ENCODE measurements at regions not wholly inside any gene's neighbourhood (a gene's known extent, or its start where the extent isn't known, plus 50 kb on each side); places are given as distances from the start of the nearest gene placed in this dataset.
A peak's percentile ranks its signal among the peaks of the same experiment; 100 is the strongest.

DNA sequence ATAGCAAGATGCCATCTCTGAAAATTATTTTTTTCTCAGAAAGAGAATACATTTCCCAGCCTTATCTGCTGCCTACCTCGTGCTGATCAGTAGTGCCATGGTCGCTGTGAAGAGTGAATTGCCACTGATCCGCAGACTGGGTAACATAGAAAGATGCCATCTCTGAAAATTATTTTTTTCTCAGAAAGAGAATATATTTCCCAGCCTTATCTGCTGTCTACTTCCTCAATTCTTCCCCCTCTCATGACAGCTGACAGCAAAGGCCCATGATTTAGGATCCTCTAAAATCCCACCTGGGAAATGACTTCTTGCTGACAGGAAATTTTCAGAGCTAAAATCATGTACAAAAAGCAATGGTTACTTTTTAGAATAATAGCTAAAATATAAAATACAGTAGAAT is 92.5 kb upstream of the AHR start:
- DNase-seq = no peak
- no peak overlapping the region for H3K4me3 ChIP-seq (ENCODE audit: insufficient read depth, low read depth, low read length, poor library complexity, severe bottlenecking)
- H3K9me3 ChIP-seq (ENCODE audit: control insufficient read depth, low read length) = no peaks in the 10 kb centered on the region
- no peaks in the 10 kb centered on the region for H3K4me1 ChIP-seq (ENCODE audit: control insufficient read depth, insufficient read depth, low read length, poor library complexity, severe bottlenecking)
- no peaks in the 10 kb centered on the region for H3K27me3 ChIP-seq (replicated peaks; ENCODE audit: control insufficient read depth, insufficient read depth, low read length, poor library complexity, severe bottlenecking)
- no peak overlapping the region for H3K27ac ChIP-seq (ENCODE audit: insufficient read depth, low read length, poor library complexity, severe bottlenecking)
- no peaks in the 10 kb centered on the region for H3K36me3 ChIP-seq (ENCODE audit: control insufficient read depth, insufficient read depth, low read length)

GRCh38 chr7:17206349-17206905 is 92.0 kb upstream of the AHR start:
- DNase-seq = no peak

GRCh38 chr7:17207220-17207619 is 91.2 kb upstream of the AHR start:
- H3K4me3 ChIP-seq (ENCODE audit: insufficient read depth, low read depth, low read length, poor library complexity, severe bottlenecking) = no peak overlapping the region
- no peaks in the 10 kb centered on the region for H3K27me3 ChIP-seq (replicated peaks; ENCODE audit: control insufficient read depth, insufficient read depth, low read length, poor library complexity, severe bottlenecking)
- no peak for DNase-seq
- H3K36me3 ChIP-seq (ENCODE audit: control insufficient read depth, insufficient read depth, low read length) = no peaks in the 10 kb centered on the region
- no peaks in the 10 kb centered on the region for H3K9me3 ChIP-seq (ENCODE audit: control insufficient read depth, low read length)
- no peak overlapping the region for H3K27ac ChIP-seq (ENCODE audit: insufficient read depth, low read length, poor library complexity, severe bottlenecking)
- no peaks in the 10 kb centered on the region for H3K4me1 ChIP-seq (ENCODE audit: control insufficient read depth, insufficient read depth, low read length, poor library complexity, severe bottlenecking)

More at GRCh38 chr7:17206349-17206905, 92.0 kb upstream of the AHR start:
- Histone ChIP-seq H3K4me3 (ENCODE audit: insufficient read depth, low read depth, low read length, poor library complexity, severe bottlenecking) (no peak overlapping the region), H3K27ac (ENCODE audit: insufficient read depth, low read length, poor library complexity, severe bottlenecking) (no peak overlapping the region), H3K27me3 (replicated peaks; ENCODE audit: control insufficient read depth, insufficient read depth, low read length, poor library complexity, severe bottlenecking) (no peaks in the 10 kb centered on the region), H3K9me3 (ENCODE audit: control insufficient read depth, low read length) (no peaks in the 10 kb centered on the region), H3K4me1 (ENCODE audit: control insufficient read depth, insufficient read depth, low read length, poor library complexity, severe bottlenecking) (no peaks in the 10 kb centered on the region), H3K36me3 (ENCODE audit: control insufficient read depth, insufficient read depth, low read length) (no peaks in the 10 kb centered on the region)

GRCh38 chr7:17209101-17209500 is 89.4 kb upstream of the AHR start:
- Histone ChIP-seq H3K4me3 (ENCODE audit: insufficient read depth, low read depth, low read length, poor library complexity, severe bottlenecking) (no peak overlapping the region), H3K9me3 (ENCODE audit: control insufficient read depth, low read length) (no peaks in the 10 kb centered on the region), H3K4me1 (ENCODE audit: control insufficient read depth, insufficient read depth, low read length, poor library complexity, severe bottlenecking) (no peaks in the 10 kb centered on the region), H3K27me3 (replicated peaks; ENCODE audit: control insufficient read depth, insufficient read depth, low read length, poor library complexity, severe bottlenecking) (no peaks in the 10 kb centered on the region), H3K27ac (ENCODE audit: insufficient read depth, low read length, poor library complexity, severe bottlenecking) (no peak overlapping the region), H3K36me3 (ENCODE audit: control insufficient read depth, insufficient read depth, low read length) (no peaks in the 10 kb centered on the region)
- DNase-seq = no peak

DNA sequence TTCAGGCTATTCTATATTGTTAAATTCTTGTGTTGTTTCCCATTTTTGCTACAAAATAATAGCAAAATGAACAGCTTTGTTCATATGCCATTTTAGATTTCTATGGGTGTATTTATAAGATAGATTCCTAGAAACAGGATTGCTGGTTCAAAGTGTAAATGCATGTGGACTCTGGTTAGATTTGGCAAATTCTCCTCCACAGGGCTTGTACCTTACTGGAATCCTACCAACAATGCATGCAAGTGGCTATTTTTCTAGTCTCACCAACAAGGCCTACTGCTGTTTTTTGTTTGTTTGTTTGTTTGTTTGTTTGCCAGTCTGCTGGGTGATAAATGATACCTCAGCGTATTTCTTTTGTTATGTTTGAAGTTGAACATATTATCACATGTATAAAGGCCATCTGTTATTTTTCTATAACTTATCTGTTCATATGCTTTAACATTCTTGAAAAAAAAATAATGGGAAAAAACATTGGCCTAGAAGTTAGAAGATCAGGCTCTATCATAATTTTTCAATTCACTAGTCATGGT is 87.1 kb upstream of the AHR start:
- DNase-seq = no peak
- H3K27me3 ChIP-seq (replicated peaks; ENCODE audit: control insufficient read depth, insufficient read depth, low read length, poor library complexity, severe bottlenecking) = no peaks in the 10 kb centered on the region
- no peaks in the 10 kb centered on the region for H3K4me1 ChIP-seq (ENCODE audit: control insufficient read depth, insufficient read depth, low read length, poor library complexity, severe bottlenecking)
- no peaks in the 10 kb centered on the region for H3K36me3 ChIP-seq (ENCODE audit: control insufficient read depth, insufficient read depth, low read length)
- H3K4me3 ChIP-seq (ENCODE audit: insufficient read depth, low read depth, low read length, poor library complexity, severe bottlenecking) = no peak overlapping the region
- H3K27ac ChIP-seq (ENCODE audit: insufficient read depth, low read length, poor library complexity, severe bottlenecking) = no peak overlapping the region
- no peaks in the 10 kb centered on the region for H3K9me3 ChIP-seq (ENCODE audit: control insufficient read depth, low read length)

GRCh38 chr7:17212188-17212587 is 86.3 kb upstream of the AHR start:
- Histone ChIP-seq H3K27me3 (replicated peaks; ENCODE audit: control insufficient read depth, insufficient read depth, low read length, poor library complexity, severe bottlenecking) (no peaks in the 10 kb centered on the region), H3K4me1 (ENCODE audit: control insufficient read depth, insufficient read depth, low read length, poor library complexity, severe bottlenecking) (no peaks in the 10 kb centered on the region), H3K36me3 (ENCODE audit: control insufficient read depth, insufficient read depth, low read length) (no peaks in the 10 kb centered on the region), H3K9me3 (ENCODE audit: control insufficient read depth, low read length) (no peaks in the 10 kb centered on the region), H3K4me3 (ENCODE audit: insufficient read depth, low read depth, low read length, poor library complexity, severe bottlenecking) (no peak overlapping the region), H3K27ac (ENCODE audit: insufficient read depth, low read length, poor library complexity, severe bottlenecking) (no peak overlapping the region)
- DNase-seq = no peak

DNA sequence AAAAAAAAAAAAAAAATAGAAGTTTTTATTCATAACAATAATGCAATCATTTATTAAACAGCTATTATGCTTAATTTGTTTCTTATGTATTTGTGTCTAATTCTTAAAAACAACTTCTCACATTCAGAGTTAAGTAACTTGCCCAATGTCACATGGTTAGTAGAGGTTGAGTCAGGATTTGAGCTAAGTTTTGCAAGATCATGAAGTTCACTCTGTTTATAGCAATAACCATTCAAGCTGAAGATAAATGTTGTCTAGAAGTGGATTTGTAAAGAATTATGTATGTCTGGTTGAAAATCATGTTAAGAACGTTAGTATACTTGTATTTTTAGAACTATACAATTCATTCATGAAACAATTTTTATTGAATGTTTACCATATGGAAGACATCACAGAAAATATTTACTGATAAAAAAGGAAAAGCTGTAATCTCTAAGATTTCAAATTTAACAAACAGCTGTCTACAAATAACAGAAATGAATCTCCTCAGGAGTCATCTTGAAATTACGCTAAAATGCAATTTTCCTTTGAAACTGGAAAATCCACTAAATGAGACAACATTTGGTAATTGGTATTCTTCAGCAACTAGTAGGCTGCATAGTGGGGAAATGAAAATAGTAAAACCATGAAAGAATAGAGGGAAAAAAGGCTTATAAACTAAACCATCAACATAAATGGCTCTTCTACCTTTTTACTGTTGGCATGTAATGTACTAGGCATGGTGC is 70.5 kb upstream of the AHR start:
- Histone ChIP-seq H3K27ac (ENCODE audit: insufficient read depth, low read length, poor library complexity, severe bottlenecking) (no peak overlapping the region), H3K4me3 (ENCODE audit: insufficient read depth, low read depth, low read length, poor library complexity, severe bottlenecking) (no peak overlapping the region)
- DNase-seq = no peak

GRCh38 chr7:17229228-17229627 is 69.2 kb upstream of the AHR start:
- Histone ChIP-seq H3K36me3 (ENCODE audit: control insufficient read depth, insufficient read depth, low read length) (no peaks in the 10 kb centered on the region), H3K27ac (ENCODE audit: insufficient read depth, low read length, poor library complexity, severe bottlenecking) (no peak overlapping the region)

More for the DNA sequence above, 70.5 kb upstream of the AHR start:
- Histone ChIP-seq H3K9me3 (ENCODE audit: control insufficient read depth, low read length) (no peaks in the 10 kb centered on the region), H3K4me1 (ENCODE audit: control insufficient read depth, insufficient read depth, low read length, poor library complexity, severe bottlenecking) (no peaks in the 10 kb centered on the region), H3K27me3 (replicated peaks; ENCODE audit: control insufficient read depth, insufficient read depth, low read length, poor library complexity, severe bottlenecking) (no peaks in the 10 kb centered on the region), H3K36me3 (ENCODE audit: control insufficient read depth, insufficient read depth, low read length) (no peaks in the 10 kb centered on the region)

GRCh38 chr7:17230099-17230807 is 68.2 kb upstream of the AHR start:
- Histone ChIP-seq H3K27me3 (replicated peaks; ENCODE audit: control insufficient read depth, insufficient read depth, low read length, poor library complexity, severe bottlenecking) (no peaks in the 10 kb centered on the region), H3K36me3 (ENCODE audit: control insufficient read depth, insufficient read depth, low read length) (no peaks in the 10 kb centered on the region), H3K4me3 (ENCODE audit: insufficient read depth, low read depth, low read length, poor library complexity, severe bottlenecking) (no peak overlapping the region), H3K27ac (ENCODE audit: insufficient read depth, low read length, poor library complexity, severe bottlenecking) (no peak overlapping the region), H3K9me3 (ENCODE audit: control insufficient read depth, low read length) (no peaks in the 10 kb centered on the region), H3K4me1 (ENCODE audit: control insufficient read depth, insufficient read depth, low read length, poor library complexity, severe bottlenecking) (peaks cover 10% of the 10 kb centered on the region)
- no peak for DNase-seq

More at GRCh38 chr7:17229228-17229627, 69.2 kb upstream of the AHR start:
- no peak for DNase-seq
- Histone ChIP-seq H3K4me1 (ENCODE audit: control insufficient read depth, insufficient read depth, low read length, poor library complexity, severe bottlenecking) (peaks cover 7% of the 10 kb centered on the region), H3K4me3 (ENCODE audit: insufficient read depth, low read depth, low read length, poor library complexity, severe bottlenecking) (no peak overlapping the region), H3K27me3 (replicated peaks; ENCODE audit: control insufficient read depth, insufficient read depth, low read length, poor library complexity, severe bottlenecking) (no peaks in the 10 kb centered on the region), H3K9me3 (ENCODE audit: control insufficient read depth, low read length) (no peaks in the 10 kb centered on the region)

- peaks cover 18% of the 10 kb centered on the region for H3K4me1 ChIP-seq (ENCODE audit: control insufficient read depth, insufficient read depth, low read length, poor library complexity, severe bottlenecking)
- H3K9me3 ChIP-seq (ENCODE audit: control insufficient read depth, low read length) = no peaks in the 10 kb centered on the region
- no peaks in the 10 kb centered on the region for H3K36me3 ChIP-seq (ENCODE audit: control insufficient read depth, insufficient read depth, low read length)
- no peak for DNase-seq
- peak overlapping the region; percentile 18 for H3K4me3 ChIP-seq (ENCODE audit: insufficient read depth, low read depth, low read length, poor library complexity, severe bottlenecking)
- peak overlapping the region; percentile 92 for H3K27ac ChIP-seq (ENCODE audit: insufficient read depth, low read length, poor library complexity, severe bottlenecking)
- no peaks in the 10 kb centered on the region for H3K27me3 ChIP-seq (replicated peaks; ENCODE audit: control insufficient read depth, insufficient read depth, low read length, poor library complexity, severe bottlenecking)
These were observed 64.8 kb upstream of the AHR start for GRCh38 chr7:17233603-17234002.

Measured in effector memory CD4-positive, alpha-beta T cell (primary cell).